LNCaP clone FGC (cell line): ENCODE measurements at regions not wholly inside any gene's neighbourhood (a gene's known extent, or its start where the extent isn't known, plus 50 kb on each side); places are given as distances from the start of the nearest gene placed in this dataset.

ENCODE experiments used
- DNase-seq: peaks from one replicate; pipeline ENCODE4 v3.0.0-alpha.2; 2011; ENCODE audit warnings: low read depth
- H3K4me3 ChIP-seq: 2 replicates; pipeline ENCODE4 v1.5.1; 2011; ENCODE audit warnings: mild to moderate bottlenecking, low read depth, low read length, control low read depth
- TF ChIP-seq, protein P1 (sequence below): IDR thresholded peaks from 2 replicates; pipeline ENCODE4 v1.5.1; 2012; ENCODE audit warnings: mild to moderate bottlenecking; ENCODE audit not compliant: control insufficient read depth, insufficient read depth; ENCODE audit errors: extremely low read depth

DNA sequence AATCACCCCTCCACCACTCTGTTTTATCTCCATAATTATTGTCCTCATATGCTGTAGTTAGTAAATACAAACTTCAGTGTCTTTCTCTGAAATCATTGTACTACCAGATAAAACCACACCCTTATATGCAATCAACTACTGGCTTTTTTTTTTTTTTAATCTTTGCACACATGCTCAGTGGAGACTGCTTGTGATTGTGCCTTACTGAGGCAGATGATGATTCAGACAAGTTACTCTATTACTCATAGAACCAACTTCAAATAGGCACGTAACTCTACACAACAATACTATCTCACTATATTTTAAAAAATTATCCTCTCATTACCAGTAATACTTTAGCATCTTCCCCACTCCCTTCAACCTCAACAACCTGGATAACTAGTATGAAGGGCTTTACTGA lies 1278.4 kb upstream of the PIK3C3 start:
- no peak overlapping the region for H3K4me3 ChIP-seq
- no peak for DNase-seq

DNA sequence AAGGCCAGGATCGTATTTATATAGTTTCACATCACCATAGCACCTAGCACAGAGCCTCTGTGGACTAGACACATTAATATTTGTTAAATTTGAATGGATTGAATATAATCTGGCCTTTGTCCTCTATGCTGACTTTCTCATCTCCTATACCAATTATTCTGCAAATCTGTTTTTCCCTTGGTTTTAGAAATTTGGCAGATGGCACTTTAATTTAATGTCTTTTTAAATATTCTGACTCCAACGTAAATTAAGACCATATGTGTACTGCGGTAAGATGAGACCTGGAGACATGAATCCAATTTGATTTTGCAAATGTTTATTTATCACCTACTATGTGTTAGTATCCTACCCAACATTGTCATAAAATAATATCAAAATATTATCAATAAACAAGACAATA lies 1281.9 kb upstream of the PIK3C3 start:
- DNase-seq = no peak
- no peak overlapping the region for H3K4me3 ChIP-seq
- TF ChIP-seq, protein P1, sequence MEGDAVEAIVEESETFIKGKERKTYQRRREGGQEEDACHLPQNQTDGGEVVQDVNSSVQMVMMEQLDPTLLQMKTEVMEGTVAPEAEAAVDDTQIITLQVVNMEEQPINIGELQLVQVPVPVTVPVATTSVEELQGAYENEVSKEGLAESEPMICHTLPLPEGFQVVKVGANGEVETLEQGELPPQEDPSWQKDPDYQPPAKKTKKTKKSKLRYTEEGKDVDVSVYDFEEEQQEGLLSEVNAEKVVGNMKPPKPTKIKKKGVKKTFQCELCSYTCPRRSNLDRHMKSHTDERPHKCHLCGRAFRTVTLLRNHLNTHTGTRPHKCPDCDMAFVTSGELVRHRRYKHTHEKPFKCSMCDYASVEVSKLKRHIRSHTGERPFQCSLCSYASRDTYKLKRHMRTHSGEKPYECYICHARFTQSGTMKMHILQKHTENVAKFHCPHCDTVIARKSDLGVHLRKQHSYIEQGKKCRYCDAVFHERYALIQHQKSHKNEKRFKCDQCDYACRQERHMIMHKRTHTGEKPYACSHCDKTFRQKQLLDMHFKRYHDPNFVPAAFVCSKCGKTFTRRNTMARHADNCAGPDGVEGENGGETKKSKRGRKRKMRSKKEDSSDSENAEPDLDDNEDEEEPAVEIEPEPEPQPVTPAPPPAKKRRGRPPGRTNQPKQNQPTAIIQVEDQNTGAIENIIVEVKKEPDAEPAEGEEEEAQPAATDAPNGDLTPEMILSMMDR = no peak

More for the DNA sequence above, 1278.4 kb upstream of the PIK3C3 start:
- TF ChIP-seq, protein P1 = no peak

DNA sequence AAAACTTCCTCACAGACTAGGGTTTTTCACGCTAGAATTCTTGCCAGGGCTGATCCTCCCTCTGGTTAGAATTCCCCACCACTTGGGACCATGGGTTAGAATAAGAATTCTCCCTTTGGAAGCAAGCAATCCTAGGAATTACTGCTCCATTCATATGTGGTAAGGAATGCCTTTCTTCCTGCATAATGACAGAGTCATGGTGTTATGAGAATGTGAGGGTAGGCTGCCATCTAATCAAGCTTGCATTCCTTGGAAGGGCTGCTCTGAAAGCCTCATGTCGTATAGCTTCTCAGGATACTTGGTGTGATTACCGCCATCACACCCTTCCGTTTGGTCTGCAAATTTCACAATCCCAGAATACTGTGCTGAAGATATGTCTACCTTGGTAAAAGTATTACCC lies 1282.4 kb upstream of the PIK3C3 start:
- DNase-seq = no peak
- no peak overlapping the region for H3K4me3 ChIP-seq
- TF ChIP-seq, protein P1 = no peak

DNA sequence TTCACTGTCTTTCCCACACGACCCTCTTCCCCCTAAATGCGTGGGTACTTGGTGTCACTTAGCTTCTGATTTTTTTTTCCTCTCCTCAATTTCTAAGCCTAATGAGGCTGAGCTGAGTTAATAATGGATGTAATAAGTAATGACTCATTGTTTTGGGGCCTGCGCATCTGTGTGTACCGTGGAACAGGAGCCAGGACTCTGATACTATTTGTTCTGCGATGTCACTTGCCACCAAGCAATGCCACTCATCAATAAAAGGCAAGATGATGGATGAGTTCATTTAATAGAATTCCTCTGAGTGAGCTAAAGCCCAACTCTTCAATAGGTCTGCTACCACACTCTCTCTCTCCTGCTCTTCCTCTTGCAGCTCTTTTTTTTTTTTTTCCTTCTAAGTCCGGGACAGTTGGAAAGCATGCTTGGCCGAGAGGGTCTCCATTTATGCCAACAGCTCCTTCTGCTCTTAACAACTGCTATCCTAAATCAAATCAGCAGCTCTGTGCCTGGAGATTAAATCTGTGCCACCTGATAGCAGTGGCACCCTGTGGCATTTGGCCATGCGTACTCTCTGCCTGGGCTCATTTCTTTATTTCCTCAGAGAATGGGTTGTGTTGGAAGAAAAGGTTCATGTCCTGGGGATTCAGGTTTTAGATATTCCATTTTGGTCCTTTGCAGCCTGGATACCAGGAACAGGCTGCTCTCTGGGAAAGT lies 1284.2 kb upstream of the PIK3C3 start:
- TF ChIP-seq, protein P1 = no peak
- DNase-seq = no peak
- H3K4me3 ChIP-seq = no peak overlapping the region

DNA sequence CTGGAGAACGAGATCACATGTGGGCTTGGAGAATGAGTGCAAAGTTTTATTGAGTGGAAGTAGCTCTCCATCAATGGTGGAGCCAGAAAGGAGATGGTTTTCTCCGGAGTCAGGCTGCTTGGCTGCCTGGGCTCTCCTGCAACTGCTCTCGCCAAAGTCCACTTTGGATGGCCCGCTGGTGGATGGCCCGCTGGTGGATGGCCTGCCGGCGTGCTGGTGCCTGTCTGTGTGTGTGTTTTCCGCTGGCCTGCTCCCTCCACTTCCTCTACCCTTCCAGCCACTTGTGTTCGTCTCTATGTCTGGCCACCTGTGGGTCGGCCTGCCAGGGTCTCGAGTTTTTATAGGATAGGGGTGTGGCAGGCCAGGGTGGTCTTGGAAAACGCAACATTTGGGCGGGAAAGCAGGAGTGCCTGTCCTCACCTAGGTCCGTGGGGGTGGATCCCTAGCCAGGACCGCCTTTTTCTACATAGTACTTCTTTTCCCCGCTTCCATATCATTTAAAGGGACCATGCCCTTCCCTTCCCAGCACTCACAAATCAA lies 1292.1 kb upstream of the PIK3C3 start:
- no peak overlapping the region for H3K4me3 ChIP-seq
- no peak for DNase-seq
- TF ChIP-seq, protein P1 = no peak

DNA sequence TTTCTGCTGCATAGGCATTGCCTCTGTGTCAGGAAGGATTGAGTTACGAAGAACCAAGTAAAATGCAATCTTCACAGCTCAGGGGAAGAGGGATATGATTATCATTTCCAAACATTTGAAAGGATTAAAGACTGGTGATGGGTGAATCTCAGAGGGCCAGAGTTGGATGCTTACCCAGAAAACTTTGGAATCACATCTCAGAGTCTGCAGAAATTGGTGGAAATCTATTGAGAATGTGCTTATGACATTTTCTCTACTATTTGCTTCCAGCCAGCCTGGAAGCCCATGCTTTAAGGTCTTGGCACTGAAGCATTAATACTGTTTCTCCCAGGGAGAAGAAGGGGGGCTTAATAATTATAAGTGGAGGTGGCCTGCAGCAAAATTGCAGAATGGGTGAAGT lies 1301.4 kb upstream of the PIK3C3 start:
- no peak for DNase-seq
- TF ChIP-seq, protein P1 = no peak
- H3K4me3 ChIP-seq = no peak overlapping the region

DNA sequence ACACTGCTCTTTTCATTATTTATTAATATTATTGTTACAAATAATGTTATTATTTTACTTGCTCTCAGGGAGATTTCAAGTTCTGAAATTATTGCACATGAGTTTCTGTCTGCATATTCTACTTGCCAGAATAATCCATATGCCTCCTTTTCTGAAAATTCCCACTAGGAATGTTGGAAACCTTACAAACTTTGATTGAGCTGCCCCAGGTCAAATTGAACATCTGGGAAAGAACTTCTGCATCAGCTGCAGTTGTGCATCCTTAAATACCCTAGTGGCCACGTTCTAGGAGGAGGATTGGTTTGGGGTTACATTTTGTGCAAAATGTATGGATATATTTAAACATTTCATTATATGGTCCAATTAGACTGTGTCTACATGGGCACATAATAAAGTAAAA lies 1302.7 kb upstream of the PIK3C3 start:
- no peak for DNase-seq
- TF ChIP-seq, protein P1 = no peak
- H3K4me3 ChIP-seq = no peak overlapping the region
